HG03378 (cell line): ENCODE measurements at regions not wholly inside any gene's neighbourhood (a gene's known extent, or its start where the extent isn't known, plus 50 kb on each side); places are given as distances from the start of the nearest gene placed in this dataset.
A peak's percentile ranks its signal among the peaks of the same experiment; 100 is the strongest.

Experiments used
- ATAC-seq: cut with Tn5 transposase; IDR thresholded peaks from one replicate; pipeline ENCODE4 v1.9.1; 2021; ENCODE audit warnings: mild to moderate bottlenecking, moderate library complexity; ENCODE audit not compliant: unreplicated experiment

DNA sequence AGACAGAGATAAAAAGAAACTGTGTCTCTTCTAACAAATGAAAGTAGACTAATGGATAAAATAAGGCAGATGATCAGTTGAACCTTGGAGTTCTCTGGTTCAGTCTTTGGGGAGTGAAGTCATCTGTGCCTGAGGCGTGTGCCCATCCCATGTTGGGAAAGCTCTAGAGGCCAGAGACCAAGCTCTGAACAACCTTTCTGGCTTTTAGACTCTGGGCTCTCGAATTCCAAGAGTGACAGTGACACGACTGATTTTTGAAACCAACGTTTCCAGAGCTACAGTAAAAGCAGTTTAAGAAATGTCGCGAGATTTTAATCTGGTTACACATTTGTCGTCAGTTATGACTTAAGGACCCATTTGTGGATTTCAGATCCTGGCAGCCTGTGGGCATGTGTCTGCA is 83.7 kb upstream of the APCDD1 start:
- ATAC-seq = no peak

DNA sequence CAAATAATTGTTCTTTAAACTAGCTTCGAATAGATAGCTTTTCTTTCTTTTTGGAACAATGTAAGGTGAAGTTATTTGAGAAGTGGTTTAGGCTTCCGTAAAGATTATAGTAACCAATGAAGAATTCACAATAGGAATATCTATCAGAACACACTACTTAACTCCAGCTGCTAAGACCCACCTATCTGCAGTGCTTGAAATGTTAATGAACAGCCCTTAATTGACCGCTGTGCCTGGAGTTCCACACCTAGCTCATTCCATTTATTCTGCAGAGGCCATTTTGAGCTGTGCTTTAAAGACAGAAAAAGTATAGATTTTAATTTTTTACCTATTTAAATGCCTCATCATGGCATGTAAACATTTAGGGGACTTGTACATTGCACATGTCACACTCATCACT is 83.3 kb upstream of the APCDD1 start:
- no peak for ATAC-seq

DNA sequence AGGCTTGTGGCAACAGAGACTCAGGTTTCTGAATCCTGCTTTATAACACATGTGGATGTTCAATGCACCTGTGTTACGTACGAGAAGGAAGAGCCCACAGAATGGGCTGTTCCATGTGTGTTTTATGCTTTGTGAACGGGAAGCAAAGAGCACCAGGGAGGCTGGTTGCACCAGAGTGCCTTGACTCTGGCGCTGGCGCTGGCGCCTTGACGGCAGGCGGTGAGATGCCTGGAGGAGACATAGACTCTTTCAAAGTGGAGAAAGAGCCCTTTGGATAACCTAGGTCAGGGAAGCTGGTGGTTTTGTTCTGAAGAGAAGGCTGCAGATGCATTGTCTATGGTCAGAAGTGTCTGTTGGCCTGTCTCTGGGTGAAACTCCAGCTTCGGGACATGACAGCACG is 80.2 kb upstream of the APCDD1 start:
- no peak for ATAC-seq

DNA sequence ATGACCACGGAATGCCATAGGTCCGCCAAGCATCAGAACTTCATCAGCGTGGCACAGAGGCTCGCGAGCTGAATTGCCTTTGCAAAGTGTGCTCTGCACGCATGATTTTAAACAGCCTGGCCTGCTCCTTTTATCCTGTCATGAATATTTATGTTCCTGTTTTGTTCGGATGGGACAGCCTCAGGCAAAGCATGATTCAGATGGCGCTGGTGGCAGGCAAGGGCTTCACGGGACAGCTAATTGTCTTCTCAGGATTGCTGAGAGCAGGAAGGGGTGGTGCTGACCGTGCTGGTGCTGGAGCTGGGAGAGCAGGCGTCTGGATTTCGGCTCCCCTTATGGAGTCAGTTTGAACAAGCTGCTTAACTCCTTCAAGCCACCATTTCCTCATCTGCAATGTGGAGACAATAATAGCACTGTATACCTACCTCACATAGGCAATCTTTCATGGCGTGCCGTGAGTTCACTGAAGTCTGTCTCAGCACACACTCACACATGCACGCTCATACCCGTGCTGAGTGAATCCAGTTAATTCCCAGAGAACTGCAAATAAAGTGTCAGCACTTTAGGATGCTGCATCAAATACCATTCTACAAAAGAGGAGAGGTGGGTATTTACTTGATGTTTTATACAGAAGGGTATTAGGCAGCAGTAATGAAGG is 79.7 kb upstream of the APCDD1 start:
- no peak for ATAC-seq

DNA sequence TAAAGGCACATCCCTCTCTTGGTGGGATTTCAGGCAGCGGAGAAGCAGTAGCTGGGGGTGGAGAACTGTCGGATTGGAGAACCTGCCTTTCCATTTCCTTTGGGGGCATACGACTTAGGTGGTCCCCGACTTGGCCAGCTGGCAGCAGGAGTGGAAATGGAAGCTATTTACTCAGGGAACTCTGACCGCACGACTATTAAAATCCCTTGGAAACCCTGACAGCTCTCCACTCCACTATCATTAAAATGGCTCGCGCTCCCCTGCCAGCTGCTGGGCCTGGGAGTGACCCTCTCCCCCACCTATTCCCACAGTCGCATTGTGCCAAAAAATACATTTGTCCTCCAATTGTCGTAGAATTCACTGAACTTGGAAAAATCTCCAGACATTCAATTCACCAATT is 77.7 kb upstream of the APCDD1 start:
- ATAC-seq = no peak

DNA sequence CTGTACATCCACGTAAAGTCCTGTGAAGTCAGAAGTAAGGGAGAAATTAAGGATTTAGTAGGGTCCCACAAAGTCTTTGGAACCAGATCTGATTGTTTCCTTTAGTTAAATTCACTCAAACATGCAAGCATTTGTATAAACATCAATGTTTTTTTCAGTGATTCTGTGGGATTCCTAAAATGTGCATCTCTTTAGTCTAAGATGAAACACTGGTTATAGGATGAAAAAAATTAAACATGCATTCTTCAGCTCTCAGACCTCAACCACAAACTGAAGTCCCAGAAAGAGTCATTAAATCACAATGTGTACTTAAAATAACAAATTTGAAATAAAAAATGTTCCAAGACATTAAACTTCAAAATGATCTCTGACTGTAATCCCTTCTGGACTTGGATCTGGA is 76.5 kb upstream of the APCDD1 start:
- ATAC-seq = no peak

DNA sequence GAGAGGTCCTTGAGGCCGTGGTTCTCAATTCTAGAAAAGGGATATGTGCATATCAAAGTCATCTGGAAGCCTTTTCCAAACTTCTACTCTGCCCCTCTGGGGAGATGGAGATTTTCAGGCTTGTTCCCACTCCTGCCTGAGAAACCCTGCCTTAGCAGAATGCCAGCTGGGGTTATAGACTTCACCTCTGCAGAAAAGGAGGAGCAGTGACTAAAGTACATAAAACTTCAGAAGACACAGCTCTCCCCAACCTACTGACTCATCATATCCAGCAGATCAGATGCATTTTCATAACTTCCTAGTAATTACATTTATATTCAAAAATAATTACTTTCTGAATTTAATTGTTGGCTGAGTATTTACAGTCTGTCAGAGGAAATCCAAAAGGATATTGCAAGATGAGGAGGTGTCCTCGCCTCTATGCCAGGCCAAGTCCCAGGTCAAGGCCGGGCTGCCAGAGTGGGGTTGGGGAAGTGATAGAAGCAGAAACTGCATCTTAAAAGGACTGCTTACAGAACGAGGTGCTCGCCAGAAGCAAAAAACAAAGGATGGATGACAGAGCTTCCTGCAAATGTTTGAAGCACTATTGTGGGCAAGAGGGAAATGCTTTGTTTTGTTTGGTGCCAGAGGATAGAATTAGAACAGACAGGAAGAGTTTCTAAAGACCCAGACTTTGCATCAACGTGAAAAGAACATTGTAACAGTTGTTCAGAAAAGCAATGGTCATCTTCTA is 75.6 kb upstream of the APCDD1 start:
- ATAC-seq = no peak

DNA sequence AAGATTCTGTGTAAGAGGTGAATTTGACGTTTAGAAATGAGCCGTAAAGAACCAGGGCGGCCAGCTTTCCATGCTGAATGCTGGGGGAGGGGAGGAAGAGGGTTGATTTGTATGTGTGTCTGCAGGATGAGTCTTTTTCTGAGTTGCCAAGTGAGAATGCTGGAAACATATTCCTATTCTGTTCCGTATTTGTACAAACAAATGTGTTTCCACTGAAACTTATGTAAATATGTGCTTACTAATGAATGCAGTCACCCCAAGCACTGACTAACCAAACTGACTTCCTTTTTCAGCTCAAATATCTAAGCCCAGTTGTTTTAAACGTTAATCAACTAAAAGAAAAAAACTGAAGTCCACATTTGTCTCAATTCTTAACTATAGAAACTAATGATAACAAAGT is 74.9 kb upstream of the APCDD1 start:
- ATAC-seq = no peak

DNA sequence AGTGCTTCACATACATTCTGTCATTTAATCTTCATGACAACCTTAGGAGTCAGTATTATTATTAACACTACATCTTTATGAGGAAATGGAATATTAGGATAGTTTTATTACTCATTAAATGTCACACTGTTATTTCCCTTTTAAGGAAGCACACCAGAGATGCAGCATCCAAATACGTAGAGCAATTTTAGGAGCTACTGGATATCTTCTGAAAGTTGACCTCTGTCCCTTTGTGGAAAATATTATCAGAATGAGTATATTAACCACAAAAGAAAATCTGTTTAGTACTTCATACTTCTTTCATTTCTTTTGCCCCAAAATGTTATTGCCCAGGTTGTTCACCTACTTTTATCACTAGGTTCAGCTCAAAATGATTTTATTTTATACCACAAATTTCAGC is 72.9 kb upstream of the APCDD1 start:
- ATAC-seq = no peak

DNA sequence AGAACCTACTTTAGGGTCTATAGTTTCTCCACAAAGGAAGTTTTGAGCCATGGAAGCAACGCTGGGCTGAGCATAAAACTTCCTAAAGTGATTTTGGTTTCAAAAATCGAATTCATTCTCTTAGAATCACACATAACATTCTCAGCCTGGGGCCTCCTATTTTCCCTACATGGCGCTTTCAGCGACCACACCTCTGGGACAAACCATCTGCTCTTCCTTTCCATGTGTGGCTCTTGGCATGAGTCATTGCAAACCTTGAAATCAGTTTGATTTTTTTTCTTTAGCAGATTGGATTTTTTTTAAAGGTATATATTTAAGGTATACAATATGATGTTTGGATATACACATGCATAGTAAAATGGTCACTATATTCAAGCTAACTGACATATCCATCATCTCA is 72.5 kb upstream of the APCDD1 start:
- no peak for ATAC-seq

DNA sequence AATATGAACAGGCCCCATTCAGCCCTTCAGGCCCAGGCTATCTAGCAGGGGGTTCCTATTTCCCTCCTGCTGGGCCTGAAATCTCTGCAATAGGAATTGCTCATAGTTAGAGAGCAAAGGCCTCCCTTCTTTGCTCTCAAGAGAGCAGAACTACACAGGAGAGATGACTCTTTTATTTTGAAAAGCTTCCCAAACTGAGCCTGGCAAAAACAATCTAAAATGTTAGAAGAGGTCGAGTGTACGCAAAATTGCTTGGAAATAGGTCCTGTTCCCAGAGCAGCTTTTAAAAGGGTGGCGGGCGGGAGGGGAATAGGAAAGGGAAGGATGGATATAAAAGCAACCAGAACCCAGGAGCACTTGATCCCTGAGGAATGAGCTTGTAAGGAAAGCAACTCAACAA is 68.4 kb upstream of the APCDD1 start:
- ATAC-seq = no peak

DNA sequence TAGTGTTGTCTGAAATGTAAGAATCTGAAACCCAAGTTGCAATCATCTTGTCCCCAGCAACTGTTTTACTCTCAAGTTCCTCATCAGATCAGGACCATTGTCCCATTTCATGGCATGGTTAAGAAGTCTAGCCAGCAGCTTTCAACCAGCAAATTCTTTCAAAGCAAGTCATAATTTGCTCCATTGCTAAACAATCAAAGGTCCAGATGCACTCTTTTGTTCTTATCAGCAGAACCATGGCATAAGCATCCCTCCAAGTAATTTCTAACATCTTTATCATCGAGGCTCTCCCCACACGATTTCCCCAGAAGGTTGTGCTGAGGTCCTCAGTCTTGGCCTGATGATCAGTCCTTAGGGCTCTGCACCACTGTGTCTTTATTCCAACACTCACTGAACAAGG is 67.5 kb upstream of the APCDD1 start:
- ATAC-seq = no peak

DNA sequence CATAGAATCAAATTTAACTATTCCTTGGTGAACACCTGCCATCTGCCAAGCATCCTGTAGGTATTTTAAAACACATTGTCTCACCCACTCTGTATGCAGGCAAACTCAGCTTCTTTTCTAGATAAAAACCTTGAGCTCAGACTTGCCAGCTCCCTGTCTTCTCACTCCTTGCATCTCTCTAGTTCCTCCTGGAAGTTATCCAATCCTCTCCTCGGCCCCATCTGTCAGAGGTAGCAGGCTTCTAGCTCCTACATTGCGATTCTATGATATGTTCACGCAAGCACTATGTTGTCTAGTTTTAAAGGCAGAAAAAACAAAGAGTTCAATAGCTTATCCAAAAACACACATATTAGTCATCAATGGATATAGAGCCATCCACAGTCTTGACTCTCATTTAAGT is 67.0 kb upstream of the APCDD1 start:
- ATAC-seq = no peak

DNA sequence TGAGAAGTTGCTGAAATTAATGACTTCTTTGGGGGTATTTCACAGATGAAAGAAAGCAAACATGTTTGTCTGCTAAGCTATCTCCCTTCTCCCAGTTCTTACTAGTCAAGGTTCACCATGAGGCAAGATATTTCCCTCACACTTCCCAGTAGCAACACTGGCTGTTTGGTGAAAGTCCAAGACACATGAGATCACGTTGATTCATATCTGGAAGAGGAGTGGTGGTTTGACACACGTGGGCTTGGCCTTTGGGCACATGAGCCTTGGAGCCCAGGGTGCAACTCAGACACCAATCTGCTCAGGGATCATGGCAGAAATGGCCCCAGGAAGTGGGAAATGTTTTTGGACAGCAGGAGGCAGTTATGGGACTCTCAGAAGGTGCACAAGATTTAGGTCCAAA is 66.1 kb upstream of the APCDD1 start:
- no peak for ATAC-seq

DNA sequence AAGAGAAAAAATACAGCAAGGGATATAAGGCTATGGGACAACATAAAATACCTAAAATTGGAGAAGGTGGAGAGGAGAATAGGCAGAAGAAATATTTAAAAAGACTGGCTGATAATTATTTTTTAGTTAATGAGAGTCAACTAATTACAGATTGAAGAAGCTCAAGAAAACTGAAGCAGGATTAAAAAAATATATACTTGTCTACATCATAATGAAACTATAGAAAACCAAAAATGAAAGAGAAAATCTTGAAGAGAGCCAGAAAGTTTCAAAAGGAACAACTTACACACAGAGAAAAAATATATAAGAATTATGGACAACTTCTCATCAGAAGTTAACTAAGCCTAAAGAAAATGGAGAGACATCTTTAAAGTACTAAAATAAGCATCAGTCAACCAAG is 62.9 kb upstream of the APCDD1 start:
- peak; percentile 71 for ATAC-seq

DNA sequence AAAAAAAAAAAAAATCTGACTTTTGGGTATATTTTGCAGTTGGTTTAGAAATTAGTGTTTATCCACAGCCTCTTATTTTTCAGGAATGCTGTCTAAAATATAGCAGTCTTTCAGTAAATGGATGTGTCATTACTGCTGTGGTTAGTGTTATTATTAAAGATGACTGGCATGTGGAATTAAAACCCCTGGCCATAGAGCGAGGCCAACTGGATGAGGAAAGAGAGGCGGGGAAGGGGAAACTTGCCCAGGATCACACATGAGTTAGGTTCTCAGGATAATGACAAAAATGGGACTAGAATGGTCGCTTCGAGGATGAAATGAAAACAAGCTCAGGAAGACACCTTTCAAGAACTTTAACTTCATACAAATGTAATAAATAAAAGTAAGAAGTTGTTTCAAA is 57.4 kb upstream of the APCDD1 start:
- no peak for ATAC-seq

DNA sequence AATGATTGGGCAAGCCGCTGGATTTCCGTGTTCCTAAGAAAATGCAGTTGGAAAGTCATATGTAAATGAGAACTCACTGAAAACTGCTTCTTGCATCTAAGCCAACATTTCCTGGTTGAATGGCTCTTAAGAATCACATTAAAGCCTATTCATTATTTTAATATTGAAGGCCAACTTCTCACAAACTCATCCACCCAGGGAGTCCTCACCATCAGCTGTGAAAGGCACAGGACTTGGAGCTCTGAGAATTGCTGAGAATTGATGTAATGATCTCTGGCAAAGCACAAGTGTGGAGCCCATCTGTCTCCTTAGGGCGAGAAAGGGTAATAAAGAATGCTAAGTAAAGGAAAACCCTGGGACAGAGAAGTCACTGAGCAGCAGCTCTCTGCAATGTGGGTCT is 55.9 kb upstream of the APCDD1 start:
- no peak for ATAC-seq

DNA sequence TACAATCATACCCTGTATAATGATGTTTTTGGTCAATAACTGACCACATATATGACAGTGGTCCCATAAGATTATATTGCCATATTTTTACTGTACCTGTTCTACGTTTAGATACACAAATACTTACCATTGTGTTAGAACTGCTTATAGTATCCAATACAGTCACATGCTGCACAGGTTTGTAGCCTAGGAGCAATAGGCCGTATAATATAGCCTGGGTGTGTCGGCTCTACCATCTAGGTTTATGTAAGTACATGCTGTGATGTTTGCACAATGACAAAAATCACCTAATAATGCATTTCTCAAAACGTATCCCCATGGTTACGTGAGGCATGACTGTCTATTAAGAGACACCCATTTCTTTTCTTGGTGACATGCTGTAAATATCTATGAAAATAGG is 55.0 kb upstream of the APCDD1 start:
- no peak for ATAC-seq

DNA sequence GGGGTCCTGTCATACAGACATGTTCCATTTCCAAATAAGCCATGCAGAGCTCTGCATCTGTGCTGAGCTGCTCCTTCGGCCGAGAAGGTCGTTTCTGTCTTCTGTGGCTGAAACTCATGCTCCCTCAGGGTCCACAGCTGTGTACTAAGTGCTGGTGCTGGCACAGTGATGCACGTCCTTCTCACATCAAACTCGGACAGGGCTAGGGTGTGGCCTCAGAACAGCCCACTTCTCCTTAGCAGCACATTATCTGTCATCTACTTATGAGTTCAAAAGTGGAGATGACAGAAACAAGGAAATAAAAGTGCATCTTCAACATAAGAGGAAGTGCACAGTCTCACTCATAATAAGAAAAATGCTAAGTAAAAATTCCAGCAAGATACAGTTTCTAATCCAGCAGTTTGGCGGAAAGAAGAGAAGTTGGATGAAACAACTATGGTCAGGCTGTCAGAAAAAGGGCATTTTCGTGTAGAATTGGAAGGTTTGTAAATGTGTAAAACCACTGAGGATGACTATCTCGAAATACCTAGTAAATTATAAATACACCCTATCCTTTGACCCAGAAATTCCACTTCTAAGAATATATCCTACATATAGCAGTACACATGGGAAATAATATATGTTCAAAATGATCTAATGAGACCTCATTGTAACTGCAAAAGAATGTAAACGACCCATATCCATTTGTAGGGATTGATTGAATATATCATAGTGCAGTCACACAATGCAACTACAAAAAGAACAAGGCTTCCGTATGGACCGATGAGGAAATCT is 53.7 kb upstream of the APCDD1 start:
- no peak for ATAC-seq

DNA sequence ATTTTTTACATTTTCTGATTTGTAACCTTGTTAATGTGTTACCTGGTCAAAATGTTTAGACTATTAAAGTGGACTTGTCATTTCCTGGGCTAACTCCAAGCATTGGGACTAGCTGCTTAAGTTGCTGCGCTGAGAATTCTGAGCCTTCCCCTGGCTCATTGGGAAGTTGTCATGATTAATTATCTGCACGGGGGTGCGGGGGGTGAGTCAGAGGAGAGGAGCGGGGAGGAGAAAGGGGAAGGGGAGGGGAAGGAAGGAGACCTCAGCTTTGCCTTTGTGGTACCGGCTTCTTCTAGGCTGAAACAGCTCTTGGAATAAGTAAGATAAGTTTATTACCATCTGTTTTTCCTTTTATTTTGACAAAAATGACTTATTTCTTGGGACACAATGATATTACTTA is 52.9 kb upstream of the APCDD1 start:
- ATAC-seq = no peak

DNA sequence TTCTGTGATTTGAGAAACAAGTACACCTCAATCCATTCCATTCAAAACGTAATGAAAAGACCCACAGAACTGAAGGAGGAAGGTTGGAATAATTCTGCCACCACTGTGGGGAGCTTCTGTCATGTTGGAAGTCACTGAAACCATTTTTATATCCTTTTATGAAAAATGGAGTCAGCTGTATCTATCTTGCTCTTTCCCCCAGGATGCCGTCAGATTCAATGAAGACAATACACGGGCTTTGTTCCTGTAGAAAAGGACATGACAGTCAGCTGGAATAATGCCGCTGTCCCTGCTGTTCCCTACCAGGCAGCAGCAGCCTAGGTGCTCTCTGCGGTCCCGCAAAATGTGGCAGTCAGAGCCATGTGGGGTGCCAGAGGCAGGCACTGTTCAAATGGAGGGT is 52.5 kb upstream of the APCDD1 start:
- no peak for ATAC-seq

DNA sequence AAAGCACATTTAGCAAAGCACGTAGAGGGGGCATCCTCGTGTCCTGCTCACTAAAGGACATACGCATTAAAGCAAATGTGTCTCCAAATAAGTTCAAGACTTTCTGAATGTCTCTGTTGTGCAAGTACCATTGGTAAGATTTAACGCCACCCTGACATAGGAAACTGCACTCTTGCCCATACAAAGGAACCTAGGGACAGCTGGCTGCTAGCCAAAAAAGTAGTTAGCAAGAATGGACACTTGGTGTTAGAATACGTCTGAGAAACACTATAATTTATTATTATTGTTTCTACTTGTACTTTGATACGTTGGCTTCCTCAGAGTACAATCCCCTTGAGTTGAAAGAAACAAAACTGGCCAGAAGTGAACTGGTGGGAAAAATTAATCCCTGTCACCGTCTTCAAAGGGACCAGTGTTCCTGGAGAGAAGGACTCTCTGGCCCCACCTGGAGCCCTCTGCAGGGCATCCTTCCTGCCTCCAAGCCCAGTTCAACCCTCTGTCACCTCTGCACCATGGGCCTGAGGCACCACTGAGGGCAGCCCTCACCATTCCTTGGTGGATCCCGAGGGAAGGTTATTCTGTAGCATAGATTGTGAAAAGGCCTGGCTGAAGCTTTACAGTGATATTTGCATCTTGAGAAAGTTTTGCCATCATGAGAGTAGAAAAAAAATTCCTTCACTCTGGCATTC is 51.4 kb upstream of the APCDD1 start:
- ATAC-seq = no peak
